Neural progenitor cell (in vitro differentiated cells): ENCODE measurements at regions not wholly inside any gene's neighbourhood (a gene's known extent, or its start where the extent isn't known, plus 50 kb on each side); places are given as distances from the start of the nearest gene placed in this dataset.
A peak's percentile ranks its signal among the peaks of the same experiment; 100 is the strongest.

Experiments
- DNase-seq: peaks from one replicate; pipeline ENCODE4 v3.0.0-alpha.2; 2016; ENCODE audit warnings: low spot score
- H2AFZ ChIP-seq: fragments of 200-600 bp; sonication (generic); replicated peaks from 2 replicates; pipeline ENCODE4 v1.6.1; 2016; ENCODE audit warnings: antibody characterized with exemption
- H3F3A ChIP-seq: fragments of 200-600 bp; sonication (generic); 2 replicates; pipeline ENCODE4 v1.6.1; 2016; ENCODE audit warnings: antibody characterized with exemption, low read depth
- H3K27ac ChIP-seq: fragments of 200-600 bp; sonication (generic); 2 replicates; pipeline ENCODE4 v1.5.1; 2016; ENCODE audit warnings: mild to moderate bottlenecking
- H3K27me3 ChIP-seq: fragments of 200-600 bp; sonication (generic); 2 replicates; pipeline ENCODE4 v1.6.1; 2016; ENCODE audit warnings: mild to moderate bottlenecking, moderate library complexity
- H3K36me3 ChIP-seq: fragments of 200-600 bp; sonication (generic); 2 replicates; pipeline ENCODE4 v1.5.1; 2016
- H3K4me1 ChIP-seq: fragments of 200-600 bp; sonication (generic); 2 replicates; pipeline ENCODE4 v1.6.1; 2016; ENCODE audit warnings: mixed run types
- H3K4me2 ChIP-seq: fragments of 200-600 bp; sonication (generic); 2 replicates; pipeline ENCODE4 v1.6.1; 2016
- H3K4me3 ChIP-seq: fragments of 200-600 bp; sonication (generic); 2 replicates; pipeline ENCODE4 v1.5.1; 2016
- H3K79me2 ChIP-seq: fragments of 200-600 bp; sonication (generic); 2 replicates; pipeline ENCODE4 v1.6.1; 2016; ENCODE audit warnings: low read depth
- H3K9ac ChIP-seq: fragments of 200-600 bp; sonication (generic); 2 replicates; pipeline ENCODE4 v1.6.1; 2016
- H3K9me3 ChIP-seq: fragments of 200-600 bp; sonication (generic); 2 replicates; pipeline ENCODE4 v1.5.1; 2016; ENCODE audit warnings: low read depth
- H4K20me1 ChIP-seq: fragments of 200-600 bp; sonication (generic); 2 replicates; pipeline ENCODE4 v1.6.1; 2016; ENCODE audit warnings: low read depth
- H3K27ac Mint-ChIP-seq: 3 replicates; pipeline ENCODE4 v1.8.0; 2021; ENCODE audit warnings: mixed read lengths
- H3K27me3 Mint-ChIP-seq: 2 replicates; pipeline ENCODE4 v1.8.0; 2022; ENCODE audit warnings: low read depth, mild to moderate bottlenecking, inconsistent platforms, moderate library complexity, mixed read lengths; ENCODE audit not compliant: insufficient read depth
- H3K36me3 Mint-ChIP-seq: 3 replicates; pipeline ENCODE4 v1.8.0; 2021; ENCODE audit warnings: mixed read lengths
- H3K4me1 Mint-ChIP-seq: 3 replicates; pipeline ENCODE4 v1.8.0; 2021; ENCODE audit warnings: mixed read lengths
- H3K4me3 Mint-ChIP-seq: 3 replicates; pipeline ENCODE4 v1.8.0; 2021; ENCODE audit warnings: mild to moderate bottlenecking, moderate library complexity, mixed read lengths
- H3K9me3 Mint-ChIP-seq: 3 replicates; pipeline ENCODE4 v1.8.0; 2020; ENCODE audit warnings: mixed read lengths
- CTCF ChIP-seq: fragments of 200-600 bp; sonication (generic); IDR thresholded peaks from 2 replicates; pipeline ENCODE4 v1.5.1; 2017; ENCODE audit warnings: antibody characterized with exemption, mild to moderate bottlenecking
- EZH2 ChIP-seq: fragments of 200-600 bp; sonication (generic); IDR thresholded peaks from 2 replicates; pipeline ENCODE4 v1.6.1; 2017; ENCODE audit warnings: antibody characterized with exemption, mild to moderate bottlenecking, moderate library complexity
- EZH2phosphoT487 ChIP-seq: fragments of 200-600 bp; sonication (generic); IDR thresholded peaks from 2 replicates; pipeline ENCODE4 v1.6.1; 2017; ENCODE audit warnings: antibody characterized with exemption

- no peak overlapping the region for H3K27ac ChIP-seq
- peak overlapping the region; percentile 4 for H3K27ac Mint-ChIP-seq
- H3K27me3 ChIP-seq = no peaks in the 10 kb centered on the region
- no peaks in the 10 kb centered on the region for H3K36me3 ChIP-seq
- no peak for DNase-seq
- no peak overlapping the region for H2AFZ ChIP-seq
- H3K4me1 ChIP-seq = no peaks in the 10 kb centered on the region
- H3K4me2 ChIP-seq = no peak overlapping the region
- H4K20me1 ChIP-seq = no peaks in the 10 kb centered on the region
- TF ChIP-seq CTCF = no peak
- no peak for TF ChIP-seq EZH2
- TF ChIP-seq EZH2phosphoT487 = no peak
- no peaks in the 10 kb centered on the region for H3K9me3 Mint-ChIP-seq
- no peak overlapping the region for H3K4me3 ChIP-seq
- H3K27me3 Mint-ChIP-seq = peaks cover 2% of the 10 kb centered on the region
- H3F3A ChIP-seq = no peaks in the 10 kb centered on the region
- no peak overlapping the region for H3K9ac ChIP-seq
- peaks cover 13% of the 10 kb centered on the region for H3K4me1 Mint-ChIP-seq
- no peaks in the 10 kb centered on the region for H3K9me3 ChIP-seq
- H3K36me3 Mint-ChIP-seq = no peaks in the 10 kb centered on the region
- H3K79me2 ChIP-seq = no peaks in the 10 kb centered on the region
- no peak overlapping the region for H3K4me3 Mint-ChIP-seq
Observed at GRCh38 chr22:49104434-49104833, 723.2 kb downstream of the BRD1 start.

DNA sequence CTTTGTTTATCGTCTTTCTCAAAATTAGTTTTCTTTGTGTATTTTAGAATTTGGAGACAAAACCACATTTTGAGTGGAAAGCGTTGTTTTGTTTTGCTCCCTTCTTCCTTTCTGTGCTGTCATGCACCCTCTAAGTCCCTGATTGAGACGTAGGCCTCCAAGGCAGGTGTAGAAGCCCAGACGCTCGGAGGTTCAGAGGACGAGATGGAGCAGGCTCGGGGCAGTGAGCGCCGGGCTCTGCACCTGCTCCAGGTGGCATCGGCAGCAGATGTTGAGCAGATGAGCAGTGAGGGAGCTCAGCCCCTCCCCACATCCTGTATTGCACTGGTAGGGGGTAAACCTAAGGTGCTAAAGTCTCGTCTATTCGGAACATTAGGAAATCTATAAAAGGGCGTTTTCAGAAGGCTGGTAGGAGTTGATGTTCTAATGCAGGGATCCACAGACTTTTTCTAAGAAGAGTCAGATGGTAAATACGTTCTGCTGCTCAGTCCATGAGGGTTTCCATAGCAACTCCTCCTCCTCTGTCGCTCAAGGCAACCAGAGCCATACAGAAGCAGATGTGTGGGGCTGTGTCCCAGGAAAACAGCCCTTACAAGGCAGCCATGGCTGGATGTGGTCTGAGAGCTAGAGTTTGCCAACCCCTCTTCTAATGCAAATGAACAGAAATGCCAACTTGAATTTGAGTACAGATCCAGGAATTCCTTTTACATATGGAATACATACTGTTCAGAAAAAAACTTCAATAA is 724.2 kb downstream of the BRD1 start:
- Histone ChIP-seq H2AFZ (no peak overlapping the region), H3K4me2 (no peak overlapping the region), H4K20me1 (no peaks in the 10 kb centered on the region), H3K9ac (no peak overlapping the region), H3K36me3 (no peaks in the 10 kb centered on the region), H3K4me1 (no peaks in the 10 kb centered on the region), H3K9me3 (no peaks in the 10 kb centered on the region), H3K27me3 (no peaks in the 10 kb centered on the region), H3K27ac (no peak overlapping the region), H3K4me3 (no peak overlapping the region), H3F3A (no peaks in the 10 kb centered on the region), H3K79me2 (no peaks in the 10 kb centered on the region)
- Mint-ChIP-seq H3K27ac (peak overlapping the region; percentile 10), H3K9me3 (no peaks in the 10 kb centered on the region), H3K4me3 (no peak overlapping the region), H3K4me1 (peaks cover 13% of the 10 kb centered on the region), H3K36me3 (no peaks in the 10 kb centered on the region), H3K27me3 (peaks cover 3% of the 10 kb centered on the region)
- TF ChIP-seq EZH2 (no peak), CTCF (no peak), EZH2phosphoT487 (no peak)
- peak; percentile 37 for DNase-seq

DNA sequence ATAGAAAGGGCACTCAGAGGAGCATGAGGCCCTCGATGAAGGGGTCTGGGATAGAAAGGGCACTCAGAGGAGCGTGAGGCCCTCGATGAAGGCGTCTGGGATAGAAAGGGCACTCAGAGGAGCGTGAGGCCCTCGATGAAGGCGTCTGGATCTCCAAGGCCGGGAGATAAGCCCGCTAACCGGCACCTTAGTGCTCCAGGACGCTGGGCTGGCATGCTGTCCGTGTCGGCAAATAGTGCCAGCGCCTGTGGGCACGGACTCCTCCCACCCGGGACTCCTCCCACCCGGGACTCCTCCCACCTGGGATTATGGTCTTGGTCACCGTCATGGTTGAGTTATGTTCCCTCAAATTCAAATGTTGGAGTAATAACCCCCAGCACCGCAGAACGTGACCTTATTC is 725.3 kb downstream of the BRD1 start:
- Mint-ChIP-seq H3K27me3 (peaks cover 3% of the 10 kb centered on the region), H3K4me3 (no peak overlapping the region), H3K9me3 (no peaks in the 10 kb centered on the region), H3K4me1 (peaks cover 13% of the 10 kb centered on the region), H3K36me3 (no peaks in the 10 kb centered on the region), H3K27ac (no peak overlapping the region)
- Histone ChIP-seq H3K4me1 (no peaks in the 10 kb centered on the region), H3K36me3 (no peaks in the 10 kb centered on the region), H3K4me3 (no peak overlapping the region), H2AFZ (no peak overlapping the region), H3K9me3 (no peaks in the 10 kb centered on the region), H3K4me2 (no peak overlapping the region), H3K9ac (no peak overlapping the region), H3K79me2 (no peaks in the 10 kb centered on the region), H4K20me1 (no peaks in the 10 kb centered on the region), H3F3A (no peaks in the 10 kb centered on the region), H3K27me3 (no peaks in the 10 kb centered on the region), H3K27ac (no peak overlapping the region)
- TF ChIP-seq EZH2 (no peak), CTCF (no peak), EZH2phosphoT487 (no peak)
- DNase-seq = no peak
